Gastroesophageal sphincter (tissue), 3 donors: ENCODE measurements at regions not wholly inside any gene's neighbourhood (a gene's known extent, or its start where the extent isn't known, plus 50 kb on each side); places are given as distances from the start of the nearest gene placed in this dataset.

Source experiments
- EP300 ChIP-seq: sonication (generic); formaldehyde crosslinking; IDR thresholded peaks from one replicate; pipeline ENCODE4 v1.6.1; 2017; ENCODE audit warnings: antibody characterized with exemption, mild to moderate bottlenecking
- TF ChIP-seq, protein P1 (sequence below), 4 experiments: fragments of 200-600 bp in 2 of 4; fragments of 450-650 bp in 2 of 4; sonication (generic) in 1 of 4; IDR thresholded peaks; one replicate each; pipeline ENCODE4 v1.5.1; 2017 to 2019; ENCODE audit warnings: antibody characterized with exemption in 4 of 4, mild to moderate bottlenecking in 2 of 4, moderate library complexity in 2 of 4

DNA sequence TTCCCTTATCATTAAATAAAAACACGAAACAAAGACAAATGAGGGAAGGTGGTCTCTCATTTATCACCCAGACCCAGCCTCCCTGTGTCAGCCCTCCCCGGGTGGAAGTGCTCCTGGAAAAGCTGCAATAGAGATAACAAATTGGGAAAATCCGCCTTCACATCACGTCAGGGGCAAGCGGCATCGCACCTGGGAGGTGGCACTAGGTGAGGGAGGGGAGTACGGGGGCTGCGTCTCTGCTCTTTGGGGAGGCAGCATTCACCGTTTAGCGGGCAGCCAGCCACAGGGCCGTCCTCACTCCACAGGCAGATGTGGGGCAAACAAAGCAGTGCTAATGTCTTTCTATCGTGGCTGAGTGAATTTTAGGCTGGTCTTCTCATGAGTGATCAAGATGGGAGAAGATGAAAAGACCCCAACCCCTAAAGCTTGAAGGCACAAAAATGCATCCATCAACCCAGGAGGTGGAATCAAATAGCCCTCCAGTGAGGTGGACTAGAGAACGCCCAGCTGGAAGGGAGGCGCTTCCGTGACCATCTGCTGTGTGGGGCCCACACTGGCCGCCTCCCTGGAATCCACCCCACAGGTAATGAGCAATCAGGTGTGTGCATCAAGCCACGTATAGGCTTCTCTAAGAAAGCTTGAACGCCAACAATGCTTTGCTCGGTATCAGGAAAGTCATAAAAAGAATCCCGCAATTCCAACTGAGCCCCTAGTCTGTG lies 629.5 kb downstream of the BRD1 start:
- no peak for TF ChIP-seq EP300
- TF ChIP-seq, protein P1, sequence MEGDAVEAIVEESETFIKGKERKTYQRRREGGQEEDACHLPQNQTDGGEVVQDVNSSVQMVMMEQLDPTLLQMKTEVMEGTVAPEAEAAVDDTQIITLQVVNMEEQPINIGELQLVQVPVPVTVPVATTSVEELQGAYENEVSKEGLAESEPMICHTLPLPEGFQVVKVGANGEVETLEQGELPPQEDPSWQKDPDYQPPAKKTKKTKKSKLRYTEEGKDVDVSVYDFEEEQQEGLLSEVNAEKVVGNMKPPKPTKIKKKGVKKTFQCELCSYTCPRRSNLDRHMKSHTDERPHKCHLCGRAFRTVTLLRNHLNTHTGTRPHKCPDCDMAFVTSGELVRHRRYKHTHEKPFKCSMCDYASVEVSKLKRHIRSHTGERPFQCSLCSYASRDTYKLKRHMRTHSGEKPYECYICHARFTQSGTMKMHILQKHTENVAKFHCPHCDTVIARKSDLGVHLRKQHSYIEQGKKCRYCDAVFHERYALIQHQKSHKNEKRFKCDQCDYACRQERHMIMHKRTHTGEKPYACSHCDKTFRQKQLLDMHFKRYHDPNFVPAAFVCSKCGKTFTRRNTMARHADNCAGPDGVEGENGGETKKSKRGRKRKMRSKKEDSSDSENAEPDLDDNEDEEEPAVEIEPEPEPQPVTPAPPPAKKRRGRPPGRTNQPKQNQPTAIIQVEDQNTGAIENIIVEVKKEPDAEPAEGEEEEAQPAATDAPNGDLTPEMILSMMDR (IDR thresholded peaks at IDR 0.05), result no peak
